ENCODE measurements at regions not wholly inside any gene's neighbourhood (a gene's known extent, or its start where the extent isn't known, plus 50 kb on each side); places are given as distances from the start of the nearest gene placed in this dataset.

DNA sequence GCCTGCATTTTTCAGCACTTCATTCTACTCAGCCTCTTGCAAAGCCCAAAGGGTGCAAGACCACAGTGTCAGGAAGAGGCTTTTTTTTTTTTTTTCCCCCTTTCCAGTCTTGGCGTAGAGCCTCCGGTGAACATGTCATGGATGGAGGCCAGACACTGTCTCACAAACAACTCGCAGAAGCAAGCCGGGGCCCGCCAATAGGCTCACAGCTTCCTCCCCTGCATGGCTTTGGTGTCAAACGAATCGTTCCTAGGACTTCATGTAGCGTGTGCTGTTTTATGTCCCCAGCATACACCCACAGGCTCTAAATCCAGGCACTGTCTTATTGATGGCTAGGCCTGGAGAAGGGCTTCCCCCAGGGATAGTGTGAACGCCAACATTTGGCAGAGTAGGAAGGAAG is 457.7 kb upstream of the MAF start:
- no peak for TF ChIP-seq CTCF (IDR thresholded peaks at IDR 0.05)
- TF ChIP-seq POLR2A (IDR thresholded peaks at IDR 0.05): no peak

All from right lobe of liver (tissue), 4 donors.